SK-N-MC (cell line): ENCODE measurements at regions not wholly inside any gene's neighbourhood (a gene's known extent, or its start where the extent isn't known, plus 50 kb on each side); places are given as distances from the start of the nearest gene placed in this dataset.

ENCODE experiments used
- DNase-seq: peaks from one replicate; pipeline ENCODE4 v3.0.0-alpha.2; 2011; ENCODE audit warnings: low read depth, low spot score
- H3K27ac ChIP-seq: fragments of 200-600 bp; sonication (generic); 2 replicates; pipeline ENCODE4 v1.5.1; 2016; ENCODE audit warnings: mixed run types
- H3K36me3 ChIP-seq: fragments of 200-600 bp; sonication (generic); 2 replicates; pipeline ENCODE4 v1.6.1; 2017; ENCODE audit warnings: antibody characterized with exemption, low read length, mixed read lengths; ENCODE audit not compliant: insufficient read depth
- H3K4me3 ChIP-seq: fragments of 200-600 bp; sonication (generic); 2 replicates; pipeline ENCODE4 v1.5.1; 2016
- H3K9ac ChIP-seq: fragments of 200-600 bp; sonication (generic); 2 replicates; pipeline ENCODE4 v1.8.0; 2017; ENCODE audit warnings: mixed run types, mixed read lengths; ENCODE audit not compliant: insufficient read length
- H3K9me3 ChIP-seq: fragments of 200-600 bp; sonication (generic); 2 replicates; pipeline ENCODE4 v1.6.1; 2017; ENCODE audit warnings: low read depth, mild to moderate bottlenecking, antibody characterized with exemption, low read length, moderate library complexity, mixed read lengths
- EZH2 ChIP-seq: fragments of 200-600 bp; sonication (generic); IDR thresholded peaks from one replicate; pipeline ENCODE4 v1.6.1; 2017; ENCODE audit warnings: antibody characterized with exemption
- FOXP2 ChIP-seq: optimal IDR thresholded peaks from 2 replicates; pipeline ENCODE3; 2011; ENCODE audit warnings: mild to moderate bottlenecking, moderate library complexity; ENCODE audit not compliant: insufficient read depth; ENCODE audit errors: extremely low read length, control extremely low read depth
- POLR2AphosphoS5 ChIP-seq: IDR thresholded peaks from 2 replicates; pipeline ENCODE4 v1.6.1; 2012; ENCODE audit warnings: mild to moderate bottlenecking, low read depth, low read length, borderline replicate concordance

DNA sequence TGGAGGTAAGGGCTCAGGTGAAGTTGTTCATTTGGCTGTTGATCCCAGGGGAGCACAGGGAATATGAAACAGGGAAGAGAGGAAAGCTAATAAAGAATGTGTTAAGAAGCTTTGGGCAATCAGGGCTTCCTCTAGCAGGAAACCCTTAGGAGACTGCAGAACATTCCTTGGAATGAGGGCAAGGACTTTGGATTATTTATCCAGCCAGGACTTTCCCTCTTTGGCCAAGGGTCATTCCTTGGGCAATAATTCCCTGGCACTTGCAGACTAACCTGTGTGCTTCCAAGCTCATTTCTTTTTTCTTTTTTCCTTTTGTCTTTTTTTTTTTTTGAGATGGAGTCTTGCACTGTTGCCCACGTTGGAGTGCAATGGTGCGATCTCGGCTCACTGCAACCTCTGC lies 209.2 kb upstream of the MAP3K1 start:
- H3K27ac ChIP-seq = no peak overlapping the region
- no peak overlapping the region for H3K9ac ChIP-seq
- H3K36me3 ChIP-seq = no peaks in the 10 kb centered on the region
- TF ChIP-seq FOXP2 (no peak), POLR2AphosphoS5 (no peak), EZH2 (no peak)
- no peak overlapping the region for H3K4me3 ChIP-seq
- no peak for DNase-seq
- H3K9me3 ChIP-seq = 0 out of 2 replicates have a peak, but pooled peaks cover under 1% of the 10 kb centered on the region

DNA sequence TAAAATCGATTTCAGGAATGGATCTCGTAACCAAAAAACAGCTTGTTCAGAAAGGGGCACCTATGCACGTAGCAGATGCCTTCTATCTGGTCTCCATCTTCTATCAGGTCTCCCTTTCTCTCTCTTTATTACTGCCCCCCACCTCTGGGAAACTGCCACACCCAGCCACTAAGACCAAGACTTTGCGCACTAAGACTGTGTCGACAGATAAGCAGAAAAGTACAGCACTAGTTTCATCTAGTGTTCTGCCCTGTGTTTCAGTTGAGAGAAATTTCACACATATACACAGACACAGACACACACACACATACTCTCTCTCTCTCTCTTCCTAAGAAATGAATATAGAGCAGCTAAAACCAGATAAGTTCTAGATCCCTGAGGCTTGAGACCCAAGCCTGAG lies 210.1 kb upstream of the MAP3K1 start:
- H3K9ac ChIP-seq = no peak overlapping the region
- TF ChIP-seq POLR2AphosphoS5 = no peak
- TF ChIP-seq FOXP2 = no peak
- TF ChIP-seq EZH2 = no peak

DNA sequence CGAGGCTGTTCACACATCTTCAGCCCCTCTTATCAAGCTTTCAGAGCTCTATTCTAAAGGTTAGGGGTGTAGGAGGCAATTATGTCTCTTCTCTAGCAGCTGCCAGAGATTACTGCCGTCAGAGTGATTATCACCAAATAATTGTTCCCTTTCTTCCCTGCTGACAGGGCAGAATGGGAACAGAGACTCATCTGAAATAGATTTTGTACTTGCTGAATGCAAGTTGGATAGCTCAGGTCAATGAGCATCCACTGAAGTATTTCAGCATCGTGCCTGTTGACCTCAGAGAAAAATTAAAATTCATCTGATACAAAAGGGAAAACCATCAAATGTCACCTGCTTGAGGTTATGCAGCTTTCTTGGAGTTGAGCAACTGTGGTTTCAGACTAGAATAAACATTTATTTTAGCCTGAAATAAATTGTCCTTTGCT lies 213.7 kb upstream of the MAP3K1 start:
- no peaks in the 10 kb centered on the region for H3K9me3 ChIP-seq
- TF ChIP-seq EZH2 (no peak), POLR2AphosphoS5 (no peak), FOXP2 (no peak)
- no peak for DNase-seq
- H3K27ac ChIP-seq = no peak overlapping the region
- H3K4me3 ChIP-seq = no peak overlapping the region
- no peaks in the 10 kb centered on the region for H3K36me3 ChIP-seq
- no peak overlapping the region for H3K9ac ChIP-seq

More for the DNA sequence above, 210.1 kb upstream of the MAP3K1 start:
- DNase-seq = no peak
- H3K27ac ChIP-seq = no peak overlapping the region
- no peak overlapping the region for H3K4me3 ChIP-seq
- H3K36me3 ChIP-seq = no peaks in the 10 kb centered on the region
- no peaks in the 10 kb centered on the region for H3K9me3 ChIP-seq

DNA sequence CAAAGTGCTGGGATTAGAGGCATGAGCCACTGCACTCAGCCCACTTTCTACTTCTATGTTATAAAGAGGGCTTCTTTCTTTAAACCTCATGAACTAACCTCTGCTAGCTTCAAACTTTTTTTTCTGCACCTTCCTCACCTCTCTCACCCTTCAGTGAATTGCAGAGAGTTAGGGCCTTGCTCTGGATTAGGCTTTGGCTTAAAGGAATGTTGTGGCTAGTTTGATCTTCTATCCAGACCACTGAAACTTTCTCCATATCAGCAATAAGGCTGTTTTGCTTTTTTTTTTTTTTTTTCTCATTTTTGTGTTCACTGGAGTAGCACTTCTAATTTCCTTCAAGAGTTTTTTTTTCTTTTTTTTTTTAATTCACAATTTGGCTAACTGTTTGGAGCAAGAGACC lies 216.4 kb upstream of the MAP3K1 start:
- no peak for DNase-seq
- H3K9me3 ChIP-seq = no peaks in the 10 kb centered on the region
- H3K36me3 ChIP-seq = no peaks in the 10 kb centered on the region
- H3K9ac ChIP-seq = no peak overlapping the region
- H3K27ac ChIP-seq = no peak overlapping the region
- TF ChIP-seq FOXP2 = no peak
- TF ChIP-seq EZH2 = no peak
- TF ChIP-seq POLR2AphosphoS5 = no peak
- H3K4me3 ChIP-seq = no peak overlapping the region

DNA sequence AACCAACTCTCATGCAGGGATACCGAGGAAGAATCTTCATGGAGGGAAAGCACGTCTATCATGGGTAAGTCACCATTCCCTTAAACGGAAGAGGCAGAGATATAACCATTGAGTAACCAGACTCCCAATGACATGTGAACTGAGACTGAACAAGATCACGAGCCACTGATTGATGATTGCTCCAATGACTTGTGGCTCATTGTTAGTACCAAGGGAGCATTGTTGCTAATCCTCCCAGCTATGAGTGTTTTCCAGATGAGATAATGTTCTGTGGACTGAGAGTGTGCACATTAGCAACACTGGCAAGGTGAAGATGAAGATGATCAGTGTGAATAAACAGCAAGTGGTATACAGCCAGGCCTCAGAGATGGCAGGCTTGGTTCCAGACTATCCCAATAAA lies 219.2 kb upstream of the MAP3K1 start:
- TF ChIP-seq POLR2AphosphoS5 (no peak), EZH2 (no peak), FOXP2 (no peak)
- Histone ChIP-seq H3K4me3 (no peak overlapping the region), H3K9ac (no peak overlapping the region), H3K9me3 (no peaks in the 10 kb centered on the region), H3K27ac (no peak overlapping the region), H3K36me3 (no peaks in the 10 kb centered on the region)
- no peak for DNase-seq

DNA sequence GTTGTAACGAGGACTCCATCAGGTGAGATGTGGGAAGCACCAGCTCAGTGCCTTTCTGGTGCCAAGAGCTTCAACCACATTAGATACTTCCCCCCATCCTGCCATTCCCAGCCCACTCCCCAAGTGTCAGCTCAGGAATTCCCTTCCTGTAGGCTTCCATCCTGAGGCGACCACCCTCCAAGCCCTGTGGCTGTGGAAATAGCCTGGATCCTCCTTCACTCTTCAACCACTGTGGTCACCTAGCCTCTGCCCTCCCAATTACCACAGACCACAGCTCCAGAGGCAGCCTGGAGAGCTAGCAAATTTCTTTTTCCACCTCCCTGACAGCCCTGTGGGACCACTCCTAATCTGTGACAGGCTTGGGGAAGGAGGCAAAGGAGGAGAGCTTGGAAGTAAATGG lies 219.8 kb upstream of the MAP3K1 start:
- no peak overlapping the region for H3K9ac ChIP-seq
- H3K4me3 ChIP-seq = no peak overlapping the region
- H3K36me3 ChIP-seq = no peaks in the 10 kb centered on the region
- H3K9me3 ChIP-seq = no peaks in the 10 kb centered on the region
- TF ChIP-seq EZH2 = no peak
- TF ChIP-seq FOXP2 = no peak
- no peak for TF ChIP-seq POLR2AphosphoS5
- DNase-seq = no peak
- H3K27ac ChIP-seq = no peak overlapping the region

DNA sequence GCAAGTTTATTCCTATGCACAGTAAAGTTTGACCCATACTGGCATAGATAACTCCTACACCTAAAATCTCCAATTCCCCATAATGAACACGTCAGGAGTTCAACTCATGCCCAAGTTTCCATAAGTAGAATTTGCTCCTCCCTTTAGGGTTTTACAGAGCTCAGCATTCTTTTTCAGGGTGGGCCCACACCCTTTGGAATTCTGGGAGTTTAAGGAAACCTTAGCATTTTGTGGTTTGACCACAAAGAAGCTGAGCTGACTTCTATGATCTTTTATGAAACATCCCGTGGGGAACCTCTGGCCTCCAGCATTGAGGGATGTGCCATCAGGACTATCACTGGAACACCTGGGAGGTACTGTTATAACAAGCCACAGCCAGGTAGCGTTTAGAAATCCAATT lies 220.6 kb upstream of the MAP3K1 start:
- Histone ChIP-seq H3K9ac (no peak overlapping the region), H3K9me3 (no peaks in the 10 kb centered on the region), H3K36me3 (no peaks in the 10 kb centered on the region), H3K27ac (no peak overlapping the region), H3K4me3 (no peak overlapping the region)
- TF ChIP-seq POLR2AphosphoS5 (no peak), EZH2 (no peak), FOXP2 (no peak)
- DNase-seq = no peak

DNA sequence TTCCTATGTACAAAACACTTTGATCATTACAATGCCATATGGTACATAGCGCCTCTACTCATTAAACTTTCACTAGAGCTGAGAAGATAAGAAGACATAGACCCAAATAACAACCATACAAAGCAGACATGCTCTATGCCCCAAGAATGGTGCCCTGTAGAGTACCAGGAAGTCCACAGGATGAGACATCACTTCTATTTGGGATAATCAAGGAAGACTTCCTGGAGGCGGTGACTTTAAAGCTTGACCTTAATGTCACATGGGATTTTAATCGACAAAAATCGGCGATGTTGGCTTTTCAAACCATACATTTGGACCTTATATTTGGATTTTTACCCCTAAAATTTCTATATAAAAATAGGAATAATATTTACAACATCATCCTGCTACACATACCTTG lies 224.3 kb upstream of the MAP3K1 start:
- no peak overlapping the region for H3K9ac ChIP-seq

DNA sequence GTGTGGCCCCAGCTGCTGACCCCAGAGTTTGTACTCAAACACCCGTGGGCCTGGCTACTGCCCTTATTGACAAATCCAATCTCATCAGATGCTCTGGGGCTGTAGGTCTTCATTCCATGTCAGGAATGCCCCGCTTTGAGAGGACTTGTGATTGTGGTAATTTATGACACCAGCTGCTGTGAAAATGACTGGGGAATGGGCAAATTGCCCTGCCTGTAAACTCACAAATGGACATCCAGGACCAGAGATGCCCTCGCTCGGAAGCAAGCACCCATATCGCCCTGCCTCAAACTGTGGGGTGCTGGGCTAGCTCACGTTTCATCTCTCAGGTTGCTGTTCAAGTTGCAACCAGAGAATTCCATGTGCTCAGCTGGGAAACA lies 225.9 kb upstream of the MAP3K1 start:
- no peak for TF ChIP-seq EZH2
- no peak for TF ChIP-seq FOXP2
- TF ChIP-seq POLR2AphosphoS5 = no peak
- H3K27ac ChIP-seq = no peak overlapping the region
- H3K36me3 ChIP-seq = no peaks in the 10 kb centered on the region
- no peak overlapping the region for H3K4me3 ChIP-seq
- no peak overlapping the region for H3K9ac ChIP-seq
- H3K9me3 ChIP-seq = no peaks in the 10 kb centered on the region
- no peak for DNase-seq

More for the DNA sequence above, 224.3 kb upstream of the MAP3K1 start:
- no peak for DNase-seq
- H3K4me3 ChIP-seq = no peak overlapping the region
- no peaks in the 10 kb centered on the region for H3K9me3 ChIP-seq
- TF ChIP-seq EZH2 (no peak), FOXP2 (no peak)
- H3K27ac ChIP-seq = no peak overlapping the region
- H3K36me3 ChIP-seq = no peaks in the 10 kb centered on the region
